ENCODE measurements at regions not wholly inside any gene's neighbourhood (a gene's known extent, or its start where the extent isn't known, plus 50 kb on each side); places are given as distances from the start of the nearest gene placed in this dataset.

GRCh38 chr5:88364991-88365390 is 96.3 kb upstream of the TMEM161B start:
- no peak for DNase-seq (ENCODE audit: low read depth)

DNA sequence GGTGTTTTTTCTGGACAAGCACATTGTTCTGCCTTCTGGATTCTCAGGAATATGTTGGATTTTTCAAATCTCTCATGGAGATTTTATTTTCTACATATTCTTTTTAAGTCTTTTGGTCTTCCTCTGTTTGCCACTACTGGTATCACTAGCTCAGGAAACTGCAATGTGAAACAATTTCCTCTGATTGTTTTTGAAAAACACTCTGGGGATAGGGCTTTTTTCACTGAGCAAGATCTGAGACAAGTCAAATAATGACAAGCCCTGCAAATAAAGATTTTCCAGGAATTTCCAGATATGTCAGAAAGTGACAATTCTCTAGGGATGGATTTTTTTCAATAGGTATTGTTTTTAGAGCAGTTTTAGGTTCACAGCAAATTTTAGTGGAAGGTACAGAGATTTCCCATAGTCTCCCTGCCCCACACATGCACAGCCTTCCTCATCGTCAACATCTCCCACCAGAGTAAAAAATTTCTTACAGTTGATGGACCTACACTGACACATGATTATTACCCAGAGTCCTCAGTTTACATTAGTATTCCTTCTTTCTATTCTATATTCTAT is 86.9 kb upstream of the TMEM161B start:
- no peak for DNase-seq (ENCODE audit: low read depth)

GRCh38 chr5:88325868-88326267 is 57.2 kb upstream of the TMEM161B start:
- no peak for DNase-seq (ENCODE audit: low read depth)

DNA sequence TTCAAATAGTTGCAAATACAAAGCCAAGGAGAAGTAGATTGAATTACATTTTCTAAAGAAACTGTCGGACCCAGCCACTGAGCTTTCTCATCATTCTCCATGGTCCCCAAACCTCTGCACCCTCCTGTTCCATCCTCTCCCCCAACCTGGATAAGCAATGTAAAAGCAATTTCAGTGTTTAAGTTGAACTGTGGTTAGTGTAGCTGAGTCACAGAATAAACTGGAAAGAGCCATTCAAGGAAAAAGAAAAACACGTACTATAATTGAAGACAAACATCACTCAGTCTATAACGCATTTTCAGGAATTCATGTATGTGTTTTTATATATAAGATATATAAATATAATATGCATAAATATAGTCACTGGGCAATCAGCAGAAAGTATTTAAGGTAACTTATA is 54.1 kb upstream of the TMEM161B start:
- no peak for DNase-seq (ENCODE audit: low read depth)
